ENCODE measurements at regions not wholly inside any gene's neighbourhood (a gene's known extent, or its start where the extent isn't known, plus 50 kb on each side); places are given as distances from the start of the nearest gene placed in this dataset.
A peak's percentile ranks its signal among the peaks of the same experiment; 100 is the strongest.

GRCh38 chr22:44571566-44572413 lies 73.8 kb upstream of the RTL6 start:
- Histone ChIP-seq H3K4me1 (ENCODE audit: control insufficient read depth in 5 of 5, insufficient read depth in 5 of 5, low read length in 5 of 5) (peaks cover 0 to 19% (median 6%) of the 10 kb centered on the region in 5 donors), H3K9ac (ENCODE audit: insufficient read depth in 1 of 2, low read length in 2 of 2) (no peak overlapping the region), H3K9me3 (ENCODE audit: control insufficient read depth in 4 of 4, insufficient read depth in 3 of 4, low read length in 3 of 4) (peaks cover 0 to 7% (median 0%) of the 10 kb centered on the region in 4 donors), H3K27me3 (ENCODE audit: control insufficient read depth in 3 of 3, insufficient read depth in 3 of 3, low read length in 2 of 3) (no peaks in the 10 kb centered on the region), H3K36me3 (ENCODE audit: control insufficient read depth in 4 of 4, insufficient read depth in 4 of 4, low read length in 4 of 4) (no peaks in the 10 kb centered on the region), H3K4me3 (no peak overlapping the region), H3K27ac (ENCODE audit: low read depth in 1 of 2, low read length in 1 of 2) (no peak overlapping the region)
- ATAC-seq (ENCODE audit: insufficient read depth, low FRiP score): no peak
- no peak for DNase-seq
- 74 to 81% methylated on average over 29 of the region's 29 CpGs for WGBS, 2 donors
- TF ChIP-seq CTCF (IDR thresholded peaks at IDR 0.05; ENCODE audit: control extremely low read depth, extremely low read depth): no peak

GRCh38 chr22:44570476-44571445 lies 72.7 kb upstream of the RTL6 start:
- ATAC-seq (ENCODE audit: insufficient read depth, low FRiP score): no peak
- Histone ChIP-seq H3K4me1 (ENCODE audit: control insufficient read depth in 5 of 5, insufficient read depth in 5 of 5, low read length in 5 of 5) (peaks cover 0 to 19% (median 6%) of the 10 kb centered on the region in 5 donors), H3K9me3 (ENCODE audit: control insufficient read depth in 4 of 4, insufficient read depth in 3 of 4, low read length in 3 of 4) (peaks cover 0 to 7% (median 0%) of the 10 kb centered on the region in 4 donors), H3K27ac (ENCODE audit: low read depth in 1 of 2, low read length in 1 of 2) (no peak overlapping the region), H3K36me3 (ENCODE audit: control insufficient read depth in 4 of 4, insufficient read depth in 4 of 4, low read length in 4 of 4) (no peaks in the 10 kb centered on the region), H3K4me3 (no peak overlapping the region), H3K27me3 (ENCODE audit: control insufficient read depth in 3 of 3, insufficient read depth in 3 of 3, low read length in 2 of 3) (no peaks in the 10 kb centered on the region), H3K9ac (ENCODE audit: insufficient read depth in 1 of 2, low read length in 2 of 2) (no peak overlapping the region)
- no peak for TF ChIP-seq CTCF (IDR thresholded peaks at IDR 0.05; ENCODE audit: control extremely low read depth, extremely low read depth)
- WGBS, 2 donors: 68 to 72% methylated on average over 18 of the region's 18 CpGs
- no peak for DNase-seq

- H3K27ac ChIP-seq (ENCODE audit: low read depth in 1 of 2, low read length in 1 of 2): no peak overlapping the region
- no peaks in the 10 kb centered on the region for H3K36me3 ChIP-seq (ENCODE audit: control insufficient read depth in 4 of 4, insufficient read depth in 4 of 4, low read length in 4 of 4)
- peak in 1 of 3 donors; percentile 61 for DNase-seq
- peaks cover 0 to 7% (median 0%) of the 10 kb centered on the region in 4 donors for H3K9me3 ChIP-seq (ENCODE audit: control insufficient read depth in 4 of 4, insufficient read depth in 3 of 4, low read length in 3 of 4)
- 90 to 92% methylated on average over 9 of the region's 9 CpGs for WGBS, 2 donors
- H3K4me3 ChIP-seq: no peak overlapping the region
- H3K27me3 ChIP-seq (ENCODE audit: control insufficient read depth in 3 of 3, insufficient read depth in 3 of 3, low read length in 2 of 3): no peaks in the 10 kb centered on the region
- no peak for TF ChIP-seq CTCF (IDR thresholded peaks at IDR 0.05; ENCODE audit: control extremely low read depth, extremely low read depth)
- H3K4me1 ChIP-seq (ENCODE audit: control insufficient read depth in 5 of 5, insufficient read depth in 5 of 5, low read length in 5 of 5): peaks cover 0 to 7% (median 0%) of the 10 kb centered on the region in 5 donors
- H3K9ac ChIP-seq (ENCODE audit: insufficient read depth in 1 of 2, low read length in 2 of 2): no peak overlapping the region
- ATAC-seq (ENCODE audit: insufficient read depth, low FRiP score): no peak
Observed at GRCh38 chr22:44569561-44569991, 71.5 kb upstream of the RTL6 start.

Data from lung (tissue), 11 donors.